ENCODE measurements at regions not wholly inside any gene's neighbourhood (a gene's known extent, or its start where the extent isn't known, plus 50 kb on each side); places are given as distances from the start of the nearest gene placed in this dataset.
"Not testable (repeated sequence)": the region's sequence is repeated elsewhere in the genome, so short reads cannot be mapped to it uniquely, and the experiment has no call there.

DNA sequence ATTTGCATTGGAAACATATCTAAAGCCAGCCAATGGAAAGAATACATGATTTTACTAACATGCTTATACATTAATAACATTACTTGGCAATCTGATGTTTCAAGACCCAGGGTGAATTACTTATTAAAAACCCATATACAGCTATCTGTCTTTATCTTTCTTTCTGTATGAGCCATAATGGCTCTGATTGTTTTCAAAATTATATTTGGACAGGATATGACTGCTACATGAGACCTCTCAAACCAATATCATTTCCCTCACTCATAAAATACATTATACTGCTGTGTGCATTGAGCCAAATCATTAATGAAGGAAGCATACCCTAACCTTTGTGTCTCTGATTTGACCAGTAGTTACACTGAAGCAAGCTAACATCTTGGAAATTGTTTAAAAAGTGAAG is 205.9 kb upstream of the DPYD start:
- no peak for DNase-seq (ENCODE audit: low read depth in 3 of 3)

- DNase-seq (ENCODE audit: low read depth in 3 of 3), result no peak
Measured at GRCh38 chr1:98121646-98122045, 200.8 kb upstream of the DPYD start.

- no peak for DNase-seq (ENCODE audit: low read depth in 3 of 3)
Measured at GRCh38 chr1:98119796-98120195, 199.0 kb upstream of the DPYD start.

DNA sequence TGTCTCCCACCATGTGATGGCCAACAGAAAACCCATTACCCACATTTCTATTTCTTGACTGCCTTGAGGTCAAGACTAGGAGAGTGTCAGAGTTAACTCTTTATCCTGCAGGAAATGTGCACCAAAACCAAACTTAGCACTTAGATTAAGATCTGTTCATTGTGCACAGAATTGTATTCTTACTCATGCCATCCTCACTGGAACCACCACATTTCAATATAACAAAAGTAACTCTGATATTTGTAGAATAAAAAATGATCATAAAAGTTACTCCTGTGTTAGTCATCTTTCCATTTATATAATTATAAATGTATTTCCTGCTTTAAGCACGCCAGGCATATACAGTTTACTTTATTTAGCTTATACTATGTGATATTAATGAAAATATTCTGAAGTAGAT is 193.0 kb upstream of the DPYD start:
- no peak for DNase-seq (ENCODE audit: low read depth in 3 of 3)

DNA sequence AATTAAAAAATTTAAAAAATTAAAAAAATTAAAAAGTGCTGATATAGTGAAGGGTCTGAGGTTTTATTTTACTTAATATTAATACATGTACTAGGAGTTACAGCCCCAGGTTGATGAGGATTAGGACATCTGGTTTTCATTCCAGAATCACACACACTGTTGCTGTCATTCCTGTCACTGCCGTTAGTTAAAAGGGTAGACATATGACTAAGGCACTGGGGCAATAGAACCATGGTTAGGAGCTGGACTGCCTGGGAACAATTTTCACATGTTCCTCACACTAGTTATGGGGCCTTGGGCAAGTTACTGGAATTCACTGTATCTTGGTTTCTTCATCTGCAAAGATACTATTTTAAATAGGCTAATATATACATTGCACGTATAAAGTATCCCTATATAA is 191.8 kb upstream of the DPYD start:
- no peak for DNase-seq (ENCODE audit: low read depth in 3 of 3)

GRCh38 chr1:98110674-98111073 is 189.8 kb upstream of the DPYD start:
- no peak for DNase-seq (ENCODE audit: low read depth in 3 of 3)

DNA sequence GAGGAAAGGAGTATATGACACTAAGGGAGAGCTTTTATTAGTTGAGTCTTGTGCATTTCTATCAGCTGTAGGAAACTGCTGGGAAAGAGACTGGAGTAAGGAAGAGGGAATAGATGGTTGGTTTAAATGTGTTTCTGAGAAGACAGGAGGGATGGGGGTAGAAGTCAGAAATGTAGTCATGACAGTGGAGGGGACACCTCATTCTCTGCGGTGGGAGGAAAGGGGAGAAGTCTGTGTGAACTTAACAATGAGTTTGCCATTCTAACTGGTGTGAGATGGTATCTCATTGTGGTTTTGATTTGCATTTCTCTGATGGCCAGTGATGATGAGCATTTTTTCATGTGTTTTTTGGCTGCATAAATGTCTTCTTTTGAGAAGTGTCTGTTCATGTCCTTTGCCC is 187.5 kb upstream of the DPYD start:
- not testable (repeated sequence) for DNase-seq (ENCODE audit: low read depth in 3 of 3)

DNA sequence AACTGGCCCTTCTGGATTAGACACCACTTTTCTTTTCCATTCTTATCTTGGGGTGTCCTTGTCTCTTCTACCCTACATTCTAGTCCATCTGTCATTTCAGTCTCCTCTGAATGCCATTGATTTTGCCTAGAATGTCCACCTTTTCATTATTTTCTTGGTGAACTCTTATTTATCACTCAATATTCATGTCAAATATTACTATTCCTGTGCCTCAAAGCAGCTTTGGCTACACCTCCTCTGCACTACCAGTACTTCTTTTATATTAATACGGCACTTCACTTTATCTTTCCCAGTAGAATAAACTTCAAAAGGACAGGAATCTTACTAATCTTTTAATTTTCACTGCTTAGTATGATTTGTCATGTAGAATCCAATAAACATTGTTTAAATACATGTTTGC is 186.4 kb upstream of the DPYD start:
- DNase-seq (ENCODE audit: low read depth in 3 of 3), result no peak

- no peak for DNase-seq (ENCODE audit: low read depth in 3 of 3)
Measured at GRCh38 chr1:98104289-98104688, 183.5 kb upstream of the DPYD start.

DNA sequence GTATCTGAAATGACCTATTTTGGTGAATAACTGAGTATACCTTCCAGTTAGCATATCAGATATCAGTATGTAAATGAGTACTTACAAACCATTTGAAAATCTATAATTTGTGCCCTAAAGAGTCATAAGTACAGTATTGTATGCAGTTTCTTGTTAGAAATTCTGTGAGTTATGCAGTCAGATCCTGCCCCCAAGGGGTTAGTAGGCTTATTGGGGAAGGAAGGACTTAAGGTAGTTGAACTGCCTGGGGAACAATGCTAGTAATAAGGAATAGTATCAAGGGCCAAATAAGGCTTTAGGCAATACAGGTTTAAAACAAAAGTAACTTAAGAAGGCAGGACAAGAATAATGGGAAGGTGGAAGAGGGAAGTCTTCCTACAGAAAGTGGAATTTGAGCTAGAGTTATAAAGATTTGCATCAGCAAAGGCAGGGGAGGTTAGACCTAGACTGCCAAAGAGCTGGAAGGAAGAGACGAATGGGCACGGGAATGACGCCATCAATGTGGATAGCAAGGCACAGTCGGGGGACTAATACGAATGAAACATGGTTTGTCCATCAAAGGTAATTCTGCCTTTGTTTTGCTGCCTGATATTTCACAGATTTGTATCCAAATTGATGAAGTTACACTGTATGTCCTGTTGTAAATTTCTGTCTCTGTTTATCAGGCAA is 182.9 kb upstream of the DPYD start:
- DNase-seq (ENCODE audit: low read depth in 3 of 3), result no peak

- DNase-seq (ENCODE audit: low read depth in 3 of 3), result no peak
Measured at GRCh38 chr1:98102345-98103030, 181.7 kb upstream of the DPYD start.

GRCh38 chr1:98101364-98101763 is 180.5 kb upstream of the DPYD start:
- no peak for DNase-seq (ENCODE audit: low read depth in 3 of 3)

DNA sequence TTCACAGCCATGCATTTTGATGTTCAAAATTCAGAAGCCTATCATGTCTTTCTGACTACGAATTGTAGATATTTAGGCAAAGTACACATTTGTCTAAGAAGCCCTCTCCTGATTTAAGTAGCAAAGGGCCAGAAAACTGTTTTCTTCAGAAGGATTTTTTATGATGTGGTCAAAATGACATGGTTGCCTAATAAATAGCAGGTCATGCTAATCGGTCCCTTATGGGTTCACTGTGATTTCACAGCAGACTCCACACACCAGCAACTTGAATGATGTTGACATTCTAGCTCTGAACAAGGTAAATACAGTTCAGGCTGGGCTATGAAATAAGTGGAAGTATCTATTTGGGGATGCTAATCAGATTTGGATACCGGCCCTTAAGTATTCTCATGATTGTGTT is 178.7 kb upstream of the DPYD start:
- DNase-seq (ENCODE audit: low read depth in 3 of 3), result no peak

DNA sequence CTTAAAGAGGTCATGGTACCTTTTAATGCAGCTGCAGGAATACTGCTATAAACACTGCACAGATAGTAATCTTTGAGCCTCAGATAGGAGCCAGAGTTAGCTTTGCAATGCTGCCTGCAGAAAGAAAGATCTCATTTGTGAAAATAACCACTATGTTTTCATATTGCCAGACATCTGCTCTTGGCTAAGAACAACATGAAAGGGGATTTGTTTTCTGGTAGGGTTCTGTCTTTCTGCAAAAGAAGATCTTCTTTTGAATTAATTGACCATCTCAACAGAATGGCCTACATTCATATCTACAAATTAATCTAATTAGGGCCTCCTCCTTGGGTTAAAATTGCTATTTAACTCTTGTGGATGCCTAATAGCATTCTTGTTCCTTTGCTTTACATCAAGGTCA is 177.6 kb upstream of the DPYD start:
- no peak for DNase-seq (ENCODE audit: low read depth in 3 of 3)

DNA sequence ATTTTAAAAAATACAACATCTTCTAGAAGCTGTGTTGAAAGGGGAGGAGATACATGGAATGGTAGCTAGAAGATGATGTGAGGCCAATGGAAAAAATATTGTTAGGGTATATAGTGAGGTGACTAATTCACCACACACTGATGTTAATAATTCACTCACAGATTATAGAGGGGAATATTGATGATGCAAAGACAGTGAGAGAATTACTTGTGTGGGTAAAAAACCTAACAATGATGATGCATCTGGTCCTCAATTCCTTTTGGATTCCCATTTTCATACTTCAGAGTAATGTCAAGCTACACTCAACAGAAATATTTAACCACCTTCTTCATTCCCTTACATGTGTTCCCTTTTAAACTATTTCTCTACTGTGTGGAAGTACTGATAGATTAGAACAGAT is 169.5 kb upstream of the DPYD start:
- no peak for DNase-seq (ENCODE audit: low read depth in 3 of 3)

- no peak for DNase-seq (ENCODE audit: low read depth in 3 of 3)
Measured at GRCh38 chr1:98088381-98088780, 167.5 kb upstream of the DPYD start.

- DNase-seq (ENCODE audit: low read depth in 3 of 3), result no peak
Measured at GRCh38 chr1:98086796-98087441, 166.1 kb upstream of the DPYD start.

- no peak for DNase-seq (ENCODE audit: low read depth in 3 of 3)
Measured at GRCh38 chr1:98086156-98086555, 165.3 kb upstream of the DPYD start.

- DNase-seq (ENCODE audit: low read depth in 3 of 3), result no peak
Measured at GRCh38 chr1:98084188-98084587, 163.4 kb upstream of the DPYD start.

DNA sequence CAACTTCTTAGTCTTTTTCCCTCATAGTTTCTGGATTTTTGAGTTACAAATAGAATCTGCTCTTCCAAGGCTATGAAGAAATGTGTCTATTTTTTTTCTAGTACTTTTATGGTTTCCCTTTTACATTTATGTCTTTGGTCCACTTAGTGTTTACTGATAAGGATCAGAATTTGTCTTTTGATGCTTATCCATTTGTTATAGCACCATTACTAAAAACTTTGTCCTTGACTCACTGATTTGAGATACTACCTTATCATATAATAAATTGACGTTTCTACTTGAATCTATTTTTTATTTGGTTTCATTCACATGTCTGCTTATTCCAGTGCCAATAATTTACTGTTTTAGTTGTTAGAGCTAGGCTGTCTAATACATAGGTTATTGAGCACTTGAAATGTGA is 161.1 kb upstream of the DPYD start:
- no peak for DNase-seq (ENCODE audit: low read depth in 3 of 3)

DNA sequence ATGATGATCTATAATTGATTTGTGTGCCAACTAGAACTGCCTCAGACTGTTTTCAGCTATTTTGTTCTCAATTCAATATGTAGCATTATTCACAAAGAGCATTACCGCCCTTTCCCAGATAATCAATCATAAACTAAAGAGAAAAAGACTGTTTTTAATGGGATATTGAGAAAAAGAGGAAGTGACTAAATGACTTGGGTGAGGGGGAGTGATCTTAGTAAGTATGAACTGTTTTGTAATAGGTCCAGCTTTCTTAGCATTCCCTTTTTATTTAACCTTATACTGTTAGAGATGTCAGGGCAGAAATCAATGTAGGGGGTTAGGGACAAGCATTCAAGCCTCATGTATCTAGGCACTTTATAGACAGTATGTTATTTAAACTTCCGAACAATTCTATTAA is 157.8 kb upstream of the DPYD start:
- DNase-seq (ENCODE audit: low read depth in 3 of 3), result no peak

GRCh38 chr1:98077691-98078090 is 156.9 kb upstream of the DPYD start:
- no peak for DNase-seq (ENCODE audit: low read depth in 3 of 3)

- no peak for DNase-seq (ENCODE audit: low read depth in 3 of 3)
Measured at GRCh38 chr1:98075626-98076025, 154.8 kb upstream of the DPYD start.
